CD8-positive, alpha-beta memory T cell (primary cell): ENCODE measurements at regions not wholly inside any gene's neighbourhood (a gene's known extent, or its start where the extent isn't known, plus 50 kb on each side); places are given as distances from the start of the nearest gene placed in this dataset.

Experiments
- CTCF ChIA-PET: fragments of 350-600 bp; sonication (Branson Sonifier 250); formaldehyde crosslinking; loops from one replicate; lab custom pipeline; 2021; ENCODE audit warnings: antibody characterized with exemption; lab: Charles Lee
- POLR2A ChIA-PET: fragments of 350-600 bp; sonication (Branson Sonifier 250); formaldehyde crosslinking; loops from one replicate; lab custom pipeline; 2021; ENCODE audit warnings: antibody characterized with exemption; lab: Charles Lee
- DNase-seq, 5 donors: peaks; one replicate each; pipeline versions ENCODE4 v3.0.0 to v3.0.0-alpha.2; 2020 to 2022; ENCODE audit warnings: mixed read lengths in 1 of 5
- H3K27ac ChIP-seq: one replicate; pipeline ENCODE4 v1.7.0; 2013; ENCODE audit warnings: low read depth, mild to moderate bottlenecking, low read length, moderate library complexity
- H3K27me3 ChIP-seq: 2 replicates; pipeline ENCODE4 v1.7.0; 2013; ENCODE audit warnings: low read length, mild to moderate bottlenecking; ENCODE audit not compliant: insufficient read depth, poor library complexity, severe bottlenecking
- H3K36me3 ChIP-seq: 2 replicates; pipeline ENCODE4 v1.7.0; 2013; ENCODE audit warnings: mild to moderate bottlenecking, low read length, moderate library complexity; ENCODE audit not compliant: insufficient read depth
- H3K4me1 ChIP-seq: 2 replicates; pipeline ENCODE4 v1.7.0; 2013; ENCODE audit warnings: mild to moderate bottlenecking, low read length, moderate library complexity; ENCODE audit not compliant: insufficient read depth
- H3K4me3 ChIP-seq: 2 replicates; pipeline ENCODE4 v1.7.0; 2013; ENCODE audit warnings: mild to moderate bottlenecking, low read length
- H3K9me3 ChIP-seq: 2 replicates; pipeline ENCODE4 v1.7.0; 2013; ENCODE audit warnings: mild to moderate bottlenecking, low read length
- H3K27ac Mint-ChIP-seq, 8 donors: one replicate each; pipeline ENCODE4 v1.8.0; 2020 to 2021; ENCODE audit warnings: mixed read lengths in 8 of 8, mild to moderate bottlenecking in 6 of 8, inconsistent platforms in 3 of 8, moderate library complexity in 3 of 8
- H3K27me3 Mint-ChIP-seq, 2 donors: one replicate each; pipeline ENCODE4 v1.8.0; 2020 to 2021; ENCODE audit warnings: mixed read lengths in 2 of 2, mild to moderate bottlenecking in 1 of 2, moderate library complexity in 1 of 2
- H3K36me3 Mint-ChIP-seq, 3 donors: one replicate each; pipeline ENCODE4 v1.8.0; 2020 to 2021; ENCODE audit warnings: mixed read lengths in 3 of 3, inconsistent platforms in 1 of 3, mild to moderate bottlenecking in 1 of 3
- H3K4me1 Mint-ChIP-seq, 3 donors: one replicate each; pipeline ENCODE4 v1.8.0; 2020 to 2021; ENCODE audit warnings: mixed read lengths in 3 of 3, inconsistent platforms in 1 of 3, mild to moderate bottlenecking in 1 of 3
- H3K4me3 Mint-ChIP-seq, 7 donors: one replicate each; pipeline ENCODE4 v1.8.0; 2020 to 2021; ENCODE audit warnings: mixed read lengths in 7 of 7, mild to moderate bottlenecking in 6 of 7, moderate library complexity in 4 of 7, inconsistent platforms in 2 of 7
- H3K9me3 Mint-ChIP-seq, 5 donors: one replicate each; pipeline ENCODE4 v1.8.0; 2020 to 2022; ENCODE audit warnings: mixed read lengths in 5 of 5, mild to moderate bottlenecking in 3 of 5, moderate library complexity in 2 of 5, inconsistent platforms in 1 of 5

DNA sequence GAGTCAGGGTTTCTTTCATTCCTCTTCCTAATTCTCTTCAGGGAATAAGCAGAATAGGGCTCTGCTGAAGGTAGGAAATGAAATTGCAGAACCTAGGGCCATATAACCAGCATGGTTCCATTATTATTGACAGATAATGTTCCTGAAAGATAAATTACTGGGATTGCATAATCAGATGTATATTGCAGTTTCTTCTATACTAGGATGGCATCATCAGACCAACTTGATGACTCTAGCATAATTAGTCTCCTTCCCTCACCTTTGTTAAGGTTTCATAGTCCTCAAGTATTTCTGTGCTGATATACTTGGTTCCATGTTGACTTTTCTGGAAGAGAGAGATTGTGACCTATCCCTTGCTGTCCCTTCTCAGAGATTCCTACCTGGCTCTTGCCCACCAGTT is 492.3 kb upstream of the LCORL start:
- ChIA-PET CTCF (no interaction called here), POLR2A (no interaction called here)
- Histone ChIP-seq H3K27ac (no peak overlapping the region), H3K4me3 (no peak overlapping the region), H3K27me3 (no peaks in the 10 kb centered on the region), H3K36me3 (no peaks in the 10 kb centered on the region), H3K4me1 (no peaks in the 10 kb centered on the region), H3K9me3 (no peaks in the 10 kb centered on the region)
- no peak overlapping the region for H3K4me3 Mint-ChIP-seq
- H3K27ac Mint-ChIP-seq = no peak overlapping the region
- no peaks in the 10 kb centered on the region for H3K4me1 Mint-ChIP-seq
- H3K27me3 Mint-ChIP-seq = peaks cover 0 to 2% of the 10 kb centered on the region in 2 donors
- no peak for DNase-seq
- no peaks in the 10 kb centered on the region for H3K36me3 Mint-ChIP-seq
- H3K9me3 Mint-ChIP-seq = peaks cover 0 to 6% (median 0%) of the 10 kb centered on the region in 5 donors

DNA sequence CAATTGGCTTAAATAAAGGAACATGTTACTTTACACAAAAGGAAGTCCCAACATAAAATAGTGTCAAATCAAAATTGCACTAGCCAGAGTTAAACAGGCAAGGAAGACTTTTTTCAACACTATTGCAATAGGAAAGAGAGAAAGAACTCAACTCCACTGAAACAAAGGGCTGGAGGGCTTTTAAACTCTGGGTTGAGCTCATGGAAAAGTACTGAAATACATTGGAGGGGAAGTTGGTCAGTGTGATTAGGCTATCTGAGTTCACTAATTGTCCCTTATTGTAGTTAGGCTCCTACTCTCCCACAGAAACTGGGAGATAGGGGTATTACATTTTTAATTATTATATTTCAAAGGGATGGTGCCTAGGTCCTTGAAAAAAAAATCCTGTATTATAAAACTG is 491.2 kb upstream of the LCORL start:
- ChIA-PET CTCF (no interaction called here), POLR2A (no interaction called here)
- Mint-ChIP-seq H3K4me3 (no peak overlapping the region), H3K27ac (no peak overlapping the region), H3K36me3 (no peaks in the 10 kb centered on the region), H3K27me3 (no peaks in the 10 kb centered on the region), H3K4me1 (no peaks in the 10 kb centered on the region), H3K9me3 (peaks cover 0 to 6% (median 0%) of the 10 kb centered on the region in 5 donors)
- Histone ChIP-seq H3K9me3 (no peaks in the 10 kb centered on the region), H3K4me1 (no peaks in the 10 kb centered on the region), H3K36me3 (no peaks in the 10 kb centered on the region), H3K27me3 (no peaks in the 10 kb centered on the region), H3K27ac (no peak overlapping the region), H3K4me3 (no peak overlapping the region)
- no peak for DNase-seq

DNA sequence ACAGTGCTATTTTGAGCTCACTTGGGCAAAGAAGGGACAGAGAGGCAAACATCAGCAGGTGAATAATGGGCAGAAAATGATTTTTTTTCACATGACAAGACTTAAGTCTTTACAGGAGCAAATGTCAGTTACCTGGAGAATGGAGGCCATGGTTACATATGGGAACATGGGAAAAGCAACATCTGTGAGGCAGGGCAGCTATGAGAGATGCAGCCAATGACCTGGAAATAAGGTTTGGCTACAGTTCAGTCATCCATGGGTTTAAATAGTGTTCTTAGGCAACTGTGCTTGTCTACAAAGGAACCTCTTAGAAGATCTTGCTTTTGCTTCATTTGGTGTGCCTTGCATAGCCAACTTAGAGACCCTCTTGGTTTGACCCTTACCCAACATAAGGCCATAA is 490.2 kb upstream of the LCORL start:
- no peaks in the 10 kb centered on the region for H3K27me3 ChIP-seq
- no peaks in the 10 kb centered on the region for H3K9me3 ChIP-seq
- Mint-ChIP-seq H3K9me3 (peaks cover 0 to 6% (median 0%) of the 10 kb centered on the region in 5 donors), H3K4me1 (no peaks in the 10 kb centered on the region), H3K4me3 (no peak overlapping the region), H3K36me3 (no peaks in the 10 kb centered on the region), H3K27me3 (no peaks in the 10 kb centered on the region), H3K27ac (no peak overlapping the region)
- H3K27ac ChIP-seq = no peak overlapping the region
- CTCF ChIA-PET = no interaction called here
- POLR2A ChIA-PET = no interaction called here
- no peak for DNase-seq
- H3K36me3 ChIP-seq = no peaks in the 10 kb centered on the region
- H3K4me1 ChIP-seq = no peaks in the 10 kb centered on the region
- H3K4me3 ChIP-seq = no peak overlapping the region

DNA sequence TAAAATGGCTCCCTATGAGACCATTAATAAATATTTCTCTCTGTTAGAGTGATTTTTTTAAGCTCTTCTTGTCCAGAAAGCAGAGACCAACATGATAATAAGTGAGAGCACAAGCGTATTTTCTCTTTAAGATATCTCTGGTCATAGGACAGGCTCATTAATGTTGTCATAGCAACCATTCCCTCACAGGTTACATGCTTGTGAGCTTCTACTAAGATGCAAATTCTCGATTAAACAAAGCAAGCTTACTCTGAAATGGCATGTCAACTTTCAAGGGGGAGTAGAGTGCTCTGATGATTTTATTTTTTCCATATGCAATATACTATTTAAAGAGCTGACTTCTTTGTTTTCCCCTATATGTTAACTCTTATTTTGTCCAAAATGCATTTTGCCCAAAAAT is 487.2 kb upstream of the LCORL start:
- Mint-ChIP-seq H3K36me3 (no peaks in the 10 kb centered on the region), H3K4me1 (no peaks in the 10 kb centered on the region), H3K27ac (no peak overlapping the region), H3K4me3 (no peak overlapping the region), H3K9me3 (peaks cover 0 to 2% (median 0%) of the 10 kb centered on the region in 5 donors), H3K27me3 (no peaks in the 10 kb centered on the region)
- no peaks in the 10 kb centered on the region for H3K27me3 ChIP-seq
- no peak overlapping the region for H3K4me3 ChIP-seq
- H3K27ac ChIP-seq = no peak overlapping the region
- ChIA-PET CTCF (no interaction called here), POLR2A (no interaction called here)
- no peaks in the 10 kb centered on the region for H3K36me3 ChIP-seq
- H3K4me1 ChIP-seq = no peaks in the 10 kb centered on the region
- H3K9me3 ChIP-seq = no peaks in the 10 kb centered on the region
- no peak for DNase-seq

DNA sequence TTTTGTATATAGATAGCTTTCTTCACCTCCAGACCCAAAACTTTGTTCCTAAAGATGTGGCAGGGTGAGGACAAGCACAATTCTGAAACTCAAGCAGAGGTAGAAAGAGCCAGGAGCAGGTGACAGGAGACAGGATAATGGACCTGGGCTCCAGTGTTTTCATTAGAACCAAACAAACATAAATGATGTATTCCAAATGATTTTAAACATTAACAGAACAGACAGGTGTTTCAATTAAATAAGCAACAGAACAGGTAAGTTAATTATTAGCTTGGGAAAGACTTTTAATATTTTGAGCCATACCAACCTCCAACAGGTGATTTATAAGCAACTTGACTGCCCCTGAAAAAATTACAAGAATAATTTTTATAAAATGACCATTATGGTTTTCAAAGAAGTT is 459.4 kb upstream of the LCORL start:
- Histone ChIP-seq H3K4me1 (no peaks in the 10 kb centered on the region), H3K36me3 (no peaks in the 10 kb centered on the region), H3K9me3 (no peaks in the 10 kb centered on the region), H3K4me3 (no peak overlapping the region), H3K27me3 (no peaks in the 10 kb centered on the region), H3K27ac (no peak overlapping the region)
- ChIA-PET POLR2A (no interaction called here), CTCF (no interaction called here)
- Mint-ChIP-seq H3K4me3 (no peak overlapping the region), H3K27ac (no peak overlapping the region), H3K4me1 (no peaks in the 10 kb centered on the region), H3K9me3 (peaks cover 2 to 21% (median 4%) of the 10 kb centered on the region in 5 donors), H3K36me3 (peaks cover 0 to 3% (median 0%) of the 10 kb centered on the region in 3 donors), H3K27me3 (peaks cover 0 to 1% of the 10 kb centered on the region in 2 donors)
- no peak for DNase-seq

DNA sequence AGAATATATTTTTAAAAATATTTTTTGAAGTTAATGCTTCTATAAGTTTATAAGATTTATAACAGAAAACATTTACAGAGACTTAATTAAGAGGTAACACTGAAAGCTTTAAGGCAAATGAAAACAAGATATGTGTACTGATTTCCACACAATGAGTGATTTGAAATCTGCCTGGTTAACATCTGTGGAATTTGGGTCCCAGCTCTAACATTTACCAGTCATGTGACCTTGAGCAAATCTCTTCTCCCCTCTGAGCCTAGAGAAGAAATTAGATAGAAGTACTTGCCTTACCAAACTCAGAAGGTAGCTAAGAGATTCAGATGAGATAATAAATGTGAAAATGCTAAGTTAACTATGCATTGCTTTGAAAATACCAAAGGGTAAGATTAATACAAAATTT is 458.8 kb upstream of the LCORL start:
- Histone ChIP-seq H3K27ac (no peak overlapping the region), H3K36me3 (no peaks in the 10 kb centered on the region), H3K4me1 (no peaks in the 10 kb centered on the region), H3K9me3 (no peaks in the 10 kb centered on the region), H3K4me3 (no peak overlapping the region), H3K27me3 (no peaks in the 10 kb centered on the region)
- ChIA-PET CTCF (no interaction called here), POLR2A (no interaction called here)
- DNase-seq = no peak
- no peak overlapping the region for H3K27ac Mint-ChIP-seq
- H3K4me3 Mint-ChIP-seq = no peak overlapping the region
- peaks cover 0 to 20% (median 4%) of the 10 kb centered on the region in 5 donors for H3K9me3 Mint-ChIP-seq
- H3K36me3 Mint-ChIP-seq = peaks cover 0 to 2% (median 0%) of the 10 kb centered on the region in 3 donors
- peaks cover 0 to 1% of the 10 kb centered on the region in 2 donors for H3K27me3 Mint-ChIP-seq
- no peaks in the 10 kb centered on the region for H3K4me1 Mint-ChIP-seq

DNA sequence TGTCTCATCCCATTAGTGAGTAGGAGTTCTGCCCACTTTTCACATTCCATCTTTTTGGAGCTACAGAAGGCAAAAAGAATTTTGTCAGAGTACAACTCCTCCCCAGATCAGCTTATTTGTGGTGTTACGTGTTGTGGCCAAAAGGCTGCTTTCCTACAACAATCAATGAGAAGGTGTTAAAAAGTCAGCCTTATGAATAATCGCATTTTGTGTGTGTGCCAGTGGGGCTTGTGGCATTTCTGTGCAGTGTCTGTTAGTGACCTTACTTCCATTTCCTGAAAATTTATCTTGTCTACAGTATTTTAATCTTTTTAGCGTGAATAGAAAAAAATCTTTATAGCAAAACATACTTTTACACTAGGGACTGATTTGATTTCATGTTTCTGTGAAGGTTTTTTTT is 458.3 kb upstream of the LCORL start:
- H3K36me3 Mint-ChIP-seq = no peaks in the 10 kb centered on the region
- H3K4me3 Mint-ChIP-seq = no peak overlapping the region
- no peak overlapping the region for H3K4me3 ChIP-seq
- no peaks in the 10 kb centered on the region for H3K4me1 Mint-ChIP-seq
- no peak overlapping the region for H3K27ac Mint-ChIP-seq
- no peak overlapping the region for H3K27ac ChIP-seq
- peaks cover 0 to 1% of the 10 kb centered on the region in 2 donors for H3K27me3 Mint-ChIP-seq
- no peaks in the 10 kb centered on the region for H3K36me3 ChIP-seq
- H3K9me3 ChIP-seq = no peaks in the 10 kb centered on the region
- CTCF ChIA-PET = no interaction called here
- no peaks in the 10 kb centered on the region for H3K4me1 ChIP-seq
- peaks cover 0 to 16% (median 4%) of the 10 kb centered on the region in 5 donors for H3K9me3 Mint-ChIP-seq
- DNase-seq = no peak
- POLR2A ChIA-PET = no interaction called here
- H3K27me3 ChIP-seq = no peaks in the 10 kb centered on the region

DNA sequence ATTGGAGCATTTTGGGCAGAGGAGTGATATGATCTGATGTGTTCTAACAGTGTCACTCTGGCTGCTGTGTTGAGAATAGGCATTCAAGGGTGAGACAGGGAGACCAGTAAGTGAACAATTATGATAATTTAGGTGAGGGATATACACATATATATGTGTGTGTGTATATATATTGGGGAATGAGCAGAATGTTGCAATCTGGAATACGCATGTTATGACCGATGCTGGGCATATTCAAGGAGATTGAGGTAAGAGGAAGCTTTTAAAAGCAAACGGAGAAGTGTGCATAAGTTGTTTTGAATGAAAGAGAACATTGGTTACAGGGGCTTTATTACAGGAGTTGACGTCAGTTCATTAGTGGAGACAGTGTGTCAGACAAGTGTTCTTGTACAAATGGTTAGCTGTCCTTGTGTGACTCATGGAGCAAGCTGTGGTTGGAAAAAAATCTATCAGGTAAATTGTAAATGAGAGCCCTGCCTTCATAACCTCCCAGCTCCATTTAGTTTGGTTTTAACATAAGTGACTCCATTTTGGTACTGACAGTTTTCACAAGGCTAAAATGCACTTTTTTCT is 442.5 kb upstream of the LCORL start:
- ChIA-PET POLR2A (no interaction called here), CTCF (no interaction called here)
- Mint-ChIP-seq H3K4me3 (no peak overlapping the region), H3K36me3 (no peaks in the 10 kb centered on the region), H3K9me3 (peaks cover 0 to 6% (median 0%) of the 10 kb centered on the region in 5 donors), H3K27me3 (peaks cover 0 to 4% of the 10 kb centered on the region in 2 donors), H3K27ac (no peak overlapping the region), H3K4me1 (no peaks in the 10 kb centered on the region)
- no peaks in the 10 kb centered on the region for H3K4me1 ChIP-seq
- H3K27me3 ChIP-seq = no peaks in the 10 kb centered on the region
- no peak overlapping the region for H3K27ac ChIP-seq
- H3K9me3 ChIP-seq = no peaks in the 10 kb centered on the region
- H3K36me3 ChIP-seq = no peaks in the 10 kb centered on the region
- H3K4me3 ChIP-seq = no peak overlapping the region
- DNase-seq = no peak
